ENCODE measurements at regions not wholly inside any gene's neighbourhood (a gene's known extent, or its start where the extent isn't known, plus 50 kb on each side); places are given as distances from the start of the nearest gene placed in this dataset.
"Not testable (repeated sequence)": the region's sequence is repeated elsewhere in the genome, so short reads cannot be mapped to it uniquely, and the experiment has no call there.

DNA sequence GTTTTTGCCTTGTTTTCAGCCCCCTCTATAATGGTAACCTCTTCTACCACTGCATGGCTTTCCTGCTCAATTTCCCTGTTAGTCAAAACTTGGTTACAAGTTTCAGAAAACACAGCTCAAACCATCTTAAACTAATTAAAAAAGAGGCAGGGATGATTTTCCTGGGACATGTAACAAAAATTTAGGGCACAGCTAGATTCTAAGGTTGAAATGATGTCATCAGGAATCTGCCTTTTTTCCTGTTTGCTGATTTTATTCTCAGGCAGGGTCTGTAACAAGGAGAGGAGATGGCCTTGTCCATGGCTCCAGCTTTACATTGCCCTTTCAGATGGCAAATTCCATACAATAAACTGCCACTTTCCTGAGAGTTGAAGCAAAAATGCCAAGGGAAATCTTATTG is 157.9 kb upstream of the CREB1 start:
- TF ChIP-seq CTCF (IDR thresholded peaks at IDR 0.05; ENCODE audit: insufficient read depth, low read length), result no peak
- no peak for DNase-seq (ENCODE audit: low read depth)

DNA sequence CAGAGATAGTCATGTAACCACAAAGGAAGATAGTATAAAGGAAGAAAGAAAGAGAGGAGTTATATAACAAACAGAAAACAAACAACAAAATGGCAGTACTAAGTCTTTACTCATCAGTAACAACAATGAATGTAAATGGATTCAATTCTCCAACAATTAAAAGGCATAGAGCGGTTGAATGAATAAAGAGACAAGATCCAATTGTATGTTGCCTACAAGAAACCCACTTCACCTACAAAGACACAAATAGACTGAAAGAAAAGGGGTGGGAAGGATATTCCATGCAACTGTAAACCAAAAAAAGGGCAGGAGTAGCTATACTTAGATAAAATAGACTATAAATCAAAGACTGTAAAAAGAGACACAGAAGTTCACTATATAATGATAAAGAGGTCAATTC is 157.3 kb upstream of the CREB1 start:
- H3K4me3 ChIP-seq (ENCODE audit: low read depth, low read length), result no peak overlapping the region
- TF ChIP-seq CTCF (IDR thresholded peaks at IDR 0.05; ENCODE audit: insufficient read depth, low read length), result no peak
- DNase-seq (ENCODE audit: low read depth), result no peak

More for the DNA sequence above, 157.9 kb upstream of the CREB1 start:
- no peak overlapping the region for H3K4me3 ChIP-seq (ENCODE audit: low read depth, low read length)

GRCh38 chr2:207375207-207375875 is 154.4 kb upstream of the CREB1 start:
- DNase-seq (ENCODE audit: low read depth), result no peak

GRCh38 chr2:207378620-207379019 is 151.1 kb upstream of the CREB1 start:
- not testable (repeated sequence) for H3K4me3 ChIP-seq (ENCODE audit: low read depth, low read length); DNase-seq (ENCODE audit: low read depth)

More at GRCh38 chr2:207375207-207375875, 154.4 kb upstream of the CREB1 start:
- H3K4me3 ChIP-seq (ENCODE audit: low read depth, low read length), result no peak overlapping the region
- TF ChIP-seq CTCF (IDR thresholded peaks at IDR 0.05; ENCODE audit: insufficient read depth, low read length), result no peak

GRCh38 chr2:207385076-207385475 is 144.7 kb upstream of the CREB1 start:
- no peak for DNase-seq (ENCODE audit: low read depth)
- no peak for TF ChIP-seq CTCF (IDR thresholded peaks at IDR 0.05; ENCODE audit: insufficient read depth, low read length)
- no peak overlapping the region for H3K4me3 ChIP-seq (ENCODE audit: low read depth, low read length)

GRCh38 chr2:207385903-207386302 is 143.9 kb upstream of the CREB1 start:
- no peak overlapping the region for H3K4me3 ChIP-seq (ENCODE audit: low read depth, low read length)
- DNase-seq (ENCODE audit: low read depth), result peak; percentile 75

More at GRCh38 chr2:207385903-207386302, 143.9 kb upstream of the CREB1 start:
- no peak for TF ChIP-seq CTCF (IDR thresholded peaks at IDR 0.05; ENCODE audit: insufficient read depth, low read length)
